Keratinocyte (primary cell): ENCODE measurements at regions not wholly inside any gene's neighbourhood (a gene's known extent, or its start where the extent isn't known, plus 50 kb on each side); places are given as distances from the start of the nearest gene placed in this dataset.

Experiments used
- DNase-seq: peaks from one replicate; pipeline ENCODE4 v3.0.0-alpha.2; 2011; ENCODE audit warnings: low read depth, missing footprints, low spot score
- FAIRE-seq: peaks from 2 replicates; lab custom pipeline; 2011; peaks lifted over from hg19 to GRCh38; lab: Jason Lieb, UNC
- H2AFZ ChIP-seq: 2 replicates; pipeline ENCODE4 v1.6.0; 2012; ENCODE audit warnings: low read length, control low read depth, inconsistent platforms; ENCODE audit not compliant: control insufficient read depth
- H3K27ac ChIP-seq: 2 replicates; pipeline ENCODE4 v1.5.1; 2011; ENCODE audit warnings: low read length; ENCODE audit not compliant: control insufficient read depth, insufficient read depth
- H3K27me3 ChIP-seq: 3 replicates; pipeline ENCODE4 v1.6.0; 2011; ENCODE audit warnings: low read length; ENCODE audit not compliant: control insufficient read depth, insufficient read depth; ENCODE audit errors: extremely low read depth
- H3K36me3 ChIP-seq, 2 experiments: 2 replicates in 1 of 2; 3 replicates in 1 of 2; pipeline ENCODE4 v1.5.1; 2011; ENCODE audit warnings: low read length in 2 of 2, mild to moderate bottlenecking in 1 of 2; ENCODE audit not compliant: control insufficient read depth in 2 of 2, insufficient read depth in 2 of 2; ENCODE audit errors: extremely low read depth in 1 of 2
- H3K4me1 ChIP-seq: 3 replicates; pipeline ENCODE4 v1.5.1; 2011; ENCODE audit warnings: low read length; ENCODE audit not compliant: control insufficient read depth, insufficient read depth; ENCODE audit errors: extremely low read depth
- H3K4me2 ChIP-seq: 3 replicates; pipeline ENCODE4 v1.6.0; 2011; ENCODE audit warnings: low read depth, low read length; ENCODE audit not compliant: control insufficient read depth, insufficient read depth; ENCODE audit errors: extremely low read depth
- H3K4me3 ChIP-seq, 3 experiments: fragments of 200-600 bp in 1 of 3; sonication (generic) in 1 of 3; 2 replicates in 2 of 3; 3 replicates in 1 of 3; pipeline ENCODE4 v1.5.1; 2011 to 2016; ENCODE audit warnings: low read length in 3 of 3, mild to moderate bottlenecking in 3 of 3, control low read depth in 2 of 3, inconsistent platforms in 1 of 3, low read depth in 1 of 3, mixed read lengths in 1 of 3, mixed run types in 1 of 3, moderate library complexity in 1 of 3; ENCODE audit not compliant: control insufficient read depth in 2 of 3, insufficient read depth in 2 of 3; ENCODE audit errors: extremely low read depth in 1 of 3
- H3K79me2 ChIP-seq: 2 replicates; pipeline ENCODE4 v1.6.0; 2012; ENCODE audit warnings: low read length; ENCODE audit not compliant: control insufficient read depth, insufficient read depth
- H3K9ac ChIP-seq: 3 replicates; pipeline ENCODE4 v1.6.0; 2011; ENCODE audit warnings: low read length; ENCODE audit not compliant: control insufficient read depth, insufficient read depth; ENCODE audit errors: extremely low read depth
- H3K9me1 ChIP-seq: 3 replicates; pipeline ENCODE4 v1.6.0; 2011; ENCODE audit warnings: low read length; ENCODE audit not compliant: control insufficient read depth, insufficient read depth; ENCODE audit errors: extremely low read depth
- H3K9me3 ChIP-seq: 2 replicates; pipeline ENCODE4 v1.5.1; 2012; ENCODE audit warnings: low read depth, low read length; ENCODE audit not compliant: control insufficient read depth
- H4K20me1 ChIP-seq: 3 replicates; pipeline ENCODE4 v1.6.0; 2011; ENCODE audit warnings: low read length; ENCODE audit not compliant: control insufficient read depth, insufficient read depth; ENCODE audit errors: extremely low read depth
- EZH2 ChIP-seq: IDR thresholded peaks from one replicate; pipeline ENCODE4 v1.6.1; 2012; ENCODE audit warnings: inconsistent platforms, mild to moderate bottlenecking, low read length, moderate library complexity
- dilution Hi-C: fragments of 300-500 bp; cut with MboI; formaldehyde crosslinking; loops from one replicate; pipeline ENCODE4 v1.7.0; 2020; ENCODE audit warnings: low sequenced_read_pairs; ENCODE audit not compliant: extremely low pct_ligation_motif_present
- TF ChIP-seq, protein P1 (sequence below), 3 experiments: IDR thresholded peaks in 1 of 3; conservative IDR thresholded peaks in 1 of 3; optimal IDR thresholded peaks in 1 of 3; 2 replicates in 2 of 3; 3 replicates in 1 of 3; pipeline versions ENCODE3 to v1.5.1; 2011; ENCODE audit warnings: low read length in 3 of 3, mild to moderate bottlenecking in 3 of 3, moderate library complexity in 2 of 3, control low read depth in 1 of 3, inconsistent platforms in 1 of 3; ENCODE audit not compliant: insufficient read depth in 2 of 3; ENCODE audit errors: extremely low read depth in 1 of 3

DNA sequence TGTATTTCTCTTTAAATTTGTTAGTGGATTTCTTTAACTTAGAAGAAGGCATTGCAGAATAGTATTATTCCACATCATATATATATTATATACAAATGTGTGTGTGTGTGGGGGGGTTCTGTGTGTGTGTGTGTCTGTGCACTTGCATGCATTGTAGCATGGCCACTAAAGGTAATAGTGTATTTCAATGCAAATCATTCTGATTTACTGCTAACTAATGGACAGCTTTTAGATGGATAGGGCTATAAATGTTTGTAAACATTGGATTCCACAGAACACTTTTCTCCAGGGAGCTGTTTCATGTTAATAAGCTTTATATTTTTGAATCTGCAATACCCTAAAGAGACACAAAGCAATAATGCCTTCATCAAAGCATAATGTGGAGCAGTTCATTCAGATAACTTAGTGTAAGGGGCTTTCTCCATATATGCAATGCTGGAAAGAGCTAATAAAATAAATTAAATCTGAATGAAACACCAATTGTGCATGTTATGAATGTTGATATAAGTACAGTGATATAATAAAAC is 496.7 kb upstream of the CDH9 start:
- Histone ChIP-seq H3K27me3 (no peaks in the 10 kb centered on the region), H3K27ac (no peak overlapping the region), H3K9me3 (no peaks in the 10 kb centered on the region), H3K9me1 (no peaks in the 10 kb centered on the region), H4K20me1 (no peaks in the 10 kb centered on the region), H3K79me2 (no peaks in the 10 kb centered on the region), H3K9ac (no peak overlapping the region), H3K4me2 (no peak overlapping the region), H3K36me3 (no peaks in the 10 kb centered on the region), H2AFZ (no peak overlapping the region), H3K4me3 (no peak overlapping the region), H3K4me1 (no peaks in the 10 kb centered on the region)
- dilution Hi-C loops: no loop called here
- no peak for DNase-seq
- FAIRE-seq: no peak
- TF ChIP-seq, protein P1, sequence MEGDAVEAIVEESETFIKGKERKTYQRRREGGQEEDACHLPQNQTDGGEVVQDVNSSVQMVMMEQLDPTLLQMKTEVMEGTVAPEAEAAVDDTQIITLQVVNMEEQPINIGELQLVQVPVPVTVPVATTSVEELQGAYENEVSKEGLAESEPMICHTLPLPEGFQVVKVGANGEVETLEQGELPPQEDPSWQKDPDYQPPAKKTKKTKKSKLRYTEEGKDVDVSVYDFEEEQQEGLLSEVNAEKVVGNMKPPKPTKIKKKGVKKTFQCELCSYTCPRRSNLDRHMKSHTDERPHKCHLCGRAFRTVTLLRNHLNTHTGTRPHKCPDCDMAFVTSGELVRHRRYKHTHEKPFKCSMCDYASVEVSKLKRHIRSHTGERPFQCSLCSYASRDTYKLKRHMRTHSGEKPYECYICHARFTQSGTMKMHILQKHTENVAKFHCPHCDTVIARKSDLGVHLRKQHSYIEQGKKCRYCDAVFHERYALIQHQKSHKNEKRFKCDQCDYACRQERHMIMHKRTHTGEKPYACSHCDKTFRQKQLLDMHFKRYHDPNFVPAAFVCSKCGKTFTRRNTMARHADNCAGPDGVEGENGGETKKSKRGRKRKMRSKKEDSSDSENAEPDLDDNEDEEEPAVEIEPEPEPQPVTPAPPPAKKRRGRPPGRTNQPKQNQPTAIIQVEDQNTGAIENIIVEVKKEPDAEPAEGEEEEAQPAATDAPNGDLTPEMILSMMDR (optimal IDR thresholded peaks at IDR 0.05 in 1 of 3, IDR thresholded peaks at IDR 0.05 in 1 of 3, conservative IDR thresholded peaks at IDR 0.05 in 1 of 3; ENCODE audit: extremely low read depth in 1 of 3, insufficient read depth in 2 of 3, low read length in 3 of 3): no peak
- no peak for TF ChIP-seq EZH2

DNA sequence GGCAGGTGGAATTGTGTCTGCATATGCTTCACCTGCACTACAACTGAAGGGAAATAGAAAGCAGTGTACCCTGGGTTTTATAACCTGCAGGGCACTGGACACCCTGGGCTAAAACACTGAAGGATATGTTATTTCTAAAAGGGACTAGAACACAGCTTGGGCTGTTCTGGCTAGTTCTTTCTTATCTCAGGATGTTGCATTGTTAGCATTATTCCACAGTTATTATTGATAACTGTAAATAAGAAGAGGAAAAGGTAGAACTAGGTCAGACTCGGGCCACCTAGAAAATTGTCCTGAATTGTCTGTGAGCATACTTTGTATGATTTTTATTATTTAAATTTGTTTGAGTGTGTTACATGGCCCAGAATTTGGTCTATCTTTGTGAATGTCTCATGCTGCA is 493.9 kb upstream of the CDH9 start:
- Histone ChIP-seq H3K36me3 (no peaks in the 10 kb centered on the region), H3K4me2 (no peak overlapping the region), H4K20me1 (no peaks in the 10 kb centered on the region), H3K79me2 (no peaks in the 10 kb centered on the region), H3K4me3 (no peak overlapping the region), H3K9me3 (no peaks in the 10 kb centered on the region), H3K27ac (no peak overlapping the region), H3K9me1 (no peaks in the 10 kb centered on the region), H2AFZ (no peak overlapping the region), H3K27me3 (no peaks in the 10 kb centered on the region), H3K4me1 (no peaks in the 10 kb centered on the region), H3K9ac (no peak overlapping the region)
- dilution Hi-C loops: no loop called here
- TF ChIP-seq EZH2: no peak
- TF ChIP-seq, protein P1 (optimal IDR thresholded peaks at IDR 0.05 in 1 of 3, IDR thresholded peaks at IDR 0.05 in 1 of 3, conservative IDR thresholded peaks at IDR 0.05 in 1 of 3; ENCODE audit: extremely low read depth in 1 of 3, insufficient read depth in 2 of 3, low read length in 3 of 3): no peak
- FAIRE-seq (no peak), DNase-seq (no peak)
